ENCODE measurements at regions not wholly inside any gene's neighbourhood (a gene's known extent, or its start where the extent isn't known, plus 50 kb on each side); places are given as distances from the start of the nearest gene placed in this dataset.

GRCh38 chr4:14596437-14596836 lies 405.8 kb upstream of the CPEB2 start:
- Histone ChIP-seq H3K27ac (ENCODE audit: insufficient read length, low read depth, low read length) (no peak overlapping the region), H2AFZ (ENCODE audit: low read length) (no peak overlapping the region), H3K79me1 (ENCODE audit: insufficient read depth, low read depth, low read length, poor library complexity, severe bottlenecking) (no peaks in the 10 kb centered on the region), H4K5ac (ENCODE audit: insufficient read length, low read depth, low read length) (no peak overlapping the region), H3K9me3 (ENCODE audit: control insufficient read depth, low read depth, low read length) (no peaks in the 10 kb centered on the region), H3K4me1 (ENCODE audit: insufficient read depth, low read length) (no peaks in the 10 kb centered on the region), H3K4ac (ENCODE audit: low read depth, low read length) (no peak overlapping the region), H2BK120ac (ENCODE audit: low read depth, low read length, poor library complexity, severe bottlenecking) (no peak overlapping the region), H3K4me2 (ENCODE audit: insufficient read depth, insufficient read length, low read length) (no peak overlapping the region), H2BK12ac (ENCODE audit: insufficient read length, low read depth, low read length) (no peak overlapping the region), H3K56ac (ENCODE audit: insufficient read length, low read depth, low read length) (no peak overlapping the region), H3K9ac (ENCODE audit: extremely low read depth, insufficient read length, low read length) (no peak overlapping the region), H4K91ac (ENCODE audit: insufficient read length, low read depth, low read length) (no peak overlapping the region), H3K18ac (ENCODE audit: insufficient read length, low read depth, low read length) (no peak overlapping the region), H3K14ac (ENCODE audit: insufficient read depth, low read length) (no peak overlapping the region), H4K8ac (replicated peaks; ENCODE audit: insufficient read length, low read depth, low read length) (no peak overlapping the region), H3K27me3 (ENCODE audit: insufficient read depth, low read length) (no peaks in the 10 kb centered on the region), H2AK5ac (ENCODE audit: insufficient read length, low read length) (no peak overlapping the region), H3K79me2 (ENCODE audit: insufficient read depth, low read length) (no peaks in the 10 kb centered on the region), H4K20me1 (ENCODE audit: control insufficient read depth, insufficient read depth, insufficient read length) (no peaks in the 10 kb centered on the region), H3K23ac (ENCODE audit: insufficient read length, low read depth, low read length) (no peak overlapping the region), H2BK5ac (ENCODE audit: insufficient read length, low read length) (no peak overlapping the region), H3K23me2 (ENCODE audit: insufficient read length, low read depth, low read length, poor library complexity, severe bottlenecking) (no peaks in the 10 kb centered on the region), H2BK20ac (ENCODE audit: low read depth, low read length, poor library complexity, severe bottlenecking) (no peak overlapping the region), H3T11ph (ENCODE audit: low read length) (no peak overlapping the region), H2BK15ac (ENCODE audit: low read depth, low read length) (no peak overlapping the region)
- H3K9me3 Mint-ChIP-seq = peaks cover 2 to 3% of the 10 kb centered on the region in 2 experiments; a peak in 2 of 5 replicates
- H3K27me3 Mint-ChIP-seq (ENCODE audit: low read depth) = no peaks in the 10 kb centered on the region
- TF ChIP-seq, protein P1, sequence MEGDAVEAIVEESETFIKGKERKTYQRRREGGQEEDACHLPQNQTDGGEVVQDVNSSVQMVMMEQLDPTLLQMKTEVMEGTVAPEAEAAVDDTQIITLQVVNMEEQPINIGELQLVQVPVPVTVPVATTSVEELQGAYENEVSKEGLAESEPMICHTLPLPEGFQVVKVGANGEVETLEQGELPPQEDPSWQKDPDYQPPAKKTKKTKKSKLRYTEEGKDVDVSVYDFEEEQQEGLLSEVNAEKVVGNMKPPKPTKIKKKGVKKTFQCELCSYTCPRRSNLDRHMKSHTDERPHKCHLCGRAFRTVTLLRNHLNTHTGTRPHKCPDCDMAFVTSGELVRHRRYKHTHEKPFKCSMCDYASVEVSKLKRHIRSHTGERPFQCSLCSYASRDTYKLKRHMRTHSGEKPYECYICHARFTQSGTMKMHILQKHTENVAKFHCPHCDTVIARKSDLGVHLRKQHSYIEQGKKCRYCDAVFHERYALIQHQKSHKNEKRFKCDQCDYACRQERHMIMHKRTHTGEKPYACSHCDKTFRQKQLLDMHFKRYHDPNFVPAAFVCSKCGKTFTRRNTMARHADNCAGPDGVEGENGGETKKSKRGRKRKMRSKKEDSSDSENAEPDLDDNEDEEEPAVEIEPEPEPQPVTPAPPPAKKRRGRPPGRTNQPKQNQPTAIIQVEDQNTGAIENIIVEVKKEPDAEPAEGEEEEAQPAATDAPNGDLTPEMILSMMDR (conservative IDR thresholded peaks at IDR 0.05) = no peak
- H3K36me3 Mint-ChIP-seq (ENCODE audit: insufficient read depth in 1 of 3, low read depth in 3 of 3) = peaks cover 0 to 5% (median 0%) of the 10 kb centered on the region in 3 experiments; a peak in 4 of 7 replicates
- peaks cover 5 to 9% of the 10 kb centered on the region in 2 experiments for H3K4me1 Mint-ChIP-seq
- no CpG with 5 or more reads among the region's 2 CpGs for WGBS (ENCODE audit: extremely low coverage, insufficient read length, low lambda C conversion rate)
- H3K4me3 Mint-ChIP-seq = no peak overlapping the region
- DNase-seq = no peak
- no peak overlapping the region for H3K27ac Mint-ChIP-seq

All from H9 (cell line).